H1 (cell line): ENCODE measurements at regions not wholly inside any gene's neighbourhood (a gene's known extent, or its start where the extent isn't known, plus 50 kb on each side); places are given as distances from the start of the nearest gene placed in this dataset.

ENCODE experiments used
- RAD21 ChIP-seq, 2 experiments: IDR thresholded peaks in 1 of 2; conservative IDR thresholded peaks in 1 of 2; 2 replicates each; pipeline ENCODE4 v1.6.1; 2011; ENCODE audit warnings: low read depth in 2 of 2, low read length in 2 of 2, improper control_type of control experiment in 1 of 2, inconsistent platforms in 1 of 2, mild to moderate bottlenecking in 1 of 2, moderate library complexity in 1 of 2

DNA sequence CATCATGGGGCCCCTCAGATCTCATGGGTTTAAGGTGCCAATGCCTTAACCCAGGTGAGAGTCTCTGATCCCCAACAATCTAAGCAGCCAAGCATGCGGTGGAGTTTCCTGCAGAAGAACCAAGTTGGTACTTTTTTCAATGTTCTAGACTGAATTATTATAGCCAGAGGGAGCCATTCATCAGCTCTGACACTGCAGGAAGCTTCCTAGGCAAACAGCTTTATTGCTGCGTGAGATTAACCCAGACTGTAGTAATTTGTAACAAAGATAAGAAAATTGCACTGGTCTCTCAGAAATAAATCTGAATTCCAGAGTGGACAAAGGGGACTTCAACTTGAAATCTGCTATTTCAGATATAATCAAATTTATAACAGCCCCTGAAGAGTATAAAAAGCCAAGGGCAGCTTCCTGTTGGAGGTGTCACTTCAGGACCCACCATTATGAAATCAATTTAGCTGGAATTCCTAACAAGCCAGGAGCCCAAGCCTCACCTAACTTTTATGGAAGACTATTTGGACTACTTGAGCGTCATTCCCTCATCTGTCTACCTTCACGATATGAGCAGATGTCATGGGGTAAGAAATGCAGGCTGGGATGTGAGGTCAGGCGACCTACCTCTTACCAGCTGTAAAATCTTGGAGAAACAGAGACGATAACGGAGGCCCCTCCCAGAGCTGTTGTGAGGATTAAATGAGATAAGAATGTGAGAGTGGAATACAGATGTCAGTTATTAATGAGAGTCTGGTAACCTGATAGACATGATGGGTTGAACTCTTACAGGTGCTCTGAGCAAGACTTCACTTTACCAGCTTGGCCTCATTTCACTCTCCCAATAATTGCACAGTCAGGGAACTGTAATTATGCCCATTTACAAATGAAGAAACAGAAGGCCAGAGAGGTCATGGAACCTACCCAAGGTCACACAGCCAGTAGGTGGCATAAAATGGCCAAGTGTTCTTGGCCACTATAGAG is 135.1 kb downstream of the RRAGC start (continued):
- no peak for TF ChIP-seq RAD21 (IDR thresholded peaks at IDR 0.05 in 1 of 2, conservative IDR thresholded peaks at IDR 0.05 in 1 of 2; ENCODE audit: low read depth in 2 of 2, low read length in 2 of 2)
